CD14-positive monocyte (primary cell): ENCODE measurements at regions not wholly inside any gene's neighbourhood (a gene's known extent, or its start where the extent isn't known, plus 50 kb on each side); places are given as distances from the start of the nearest gene placed in this dataset.

Experiments used
- DNase-seq, 3 donors: peaks; one replicate each; pipeline ENCODE4 v3.0.0-alpha.2; 2011 to 2022
- H2AFZ ChIP-seq: 2 replicates; pipeline ENCODE4 v1.6.0; 2012; ENCODE audit warnings: mild to moderate bottlenecking, low read depth, low read length, inconsistent platforms; ENCODE audit not compliant: insufficient read depth, poor library complexity, severe bottlenecking
- H3K27ac ChIP-seq, 2 donors: 1 replicate in 1 of 2; 2 replicates in 1 of 2; pipeline ENCODE4 v1.5.1; 2012 to 2013; ENCODE audit warnings: low read length in 2 of 2, control low read depth in 1 of 2, inconsistent platforms in 1 of 2, low read depth in 1 of 2, mild to moderate bottlenecking in 1 of 2
- H3K27me3 ChIP-seq, 2 donors: one replicate each; pipeline versions ENCODE4 v1.6.0 to v1.6.1; 2011 to 2013; ENCODE audit warnings: low read length in 2 of 2; ENCODE audit not compliant: control insufficient read depth in 2 of 2, insufficient read depth in 2 of 2
- H3K36me3 ChIP-seq, 2 donors: replicated peaks in 1 of 2; 1 replicate in 1 of 2; 2 replicates in 1 of 2; pipeline versions ENCODE4 v1.5.1 to v1.6.1; 2012 to 2013; ENCODE audit warnings: low read length in 2 of 2, control low read depth in 1 of 2, inconsistent platforms in 1 of 2, mild to moderate bottlenecking in 1 of 2; ENCODE audit not compliant: insufficient read depth in 2 of 2, control insufficient read depth in 1 of 2
- H3K4me1 ChIP-seq, 2 donors: 1 replicate in 1 of 2; 2 replicates in 1 of 2; pipeline versions ENCODE4 v1.5.1 to v1.6.1; 2012 to 2013; ENCODE audit warnings: low read length in 2 of 2, control low read depth in 1 of 2, inconsistent platforms in 1 of 2, mild to moderate bottlenecking in 1 of 2, moderate library complexity in 1 of 2; ENCODE audit not compliant: insufficient read depth in 2 of 2, control insufficient read depth in 1 of 2
- H3K4me2 ChIP-seq: replicated peaks from 2 replicates; pipeline ENCODE3; 2012; ENCODE audit warnings: low read length, moderate library complexity, mild to moderate bottlenecking; ENCODE audit not compliant: poor library complexity, severe bottlenecking; ENCODE audit errors: extremely low read depth
- H3K4me3 ChIP-seq, 3 experiments: fragments of 200-600 bp in 1 of 3; sonication (generic) in 1 of 3; replicated peaks in 1 of 3; 1 replicate in 2 of 3; 2 replicates in 1 of 3; pipeline ENCODE4 v1.5.1; 2011 to 2013; ENCODE audit warnings: low read length in 3 of 3, mild to moderate bottlenecking in 3 of 3, control low read depth in 2 of 3, low read depth in 2 of 3, inconsistent platforms in 1 of 3, moderate library complexity in 1 of 3
- H3K79me2 ChIP-seq: 2 replicates; pipeline ENCODE4 v1.6.0; 2012; ENCODE audit warnings: mild to moderate bottlenecking, control low read depth, inconsistent platforms, low read length, moderate library complexity; ENCODE audit not compliant: insufficient read depth
- H3K9ac ChIP-seq: 2 replicates; pipeline ENCODE4 v1.6.0; 2017; ENCODE audit warnings: low read length, mild to moderate bottlenecking; ENCODE audit not compliant: insufficient read depth, poor library complexity, severe bottlenecking
- H3K9me3 ChIP-seq, 2 donors: replicated peaks in 1 of 2; 1 replicate in 1 of 2; 2 replicates in 1 of 2; pipeline versions ENCODE4 v1.5.1 to v1.6.1; 2012 to 2013; ENCODE audit warnings: low read length in 2 of 2, control low read depth in 1 of 2; ENCODE audit not compliant: control insufficient read depth in 1 of 2, insufficient read depth in 1 of 2
- H4K20me1 ChIP-seq: 2 replicates; pipeline ENCODE4 v1.6.0; 2012; ENCODE audit warnings: mild to moderate bottlenecking, low read length, control low read depth, moderate library complexity; ENCODE audit not compliant: insufficient read depth
- H3K27ac Mint-ChIP-seq, 7 donors: one replicate each; pipeline ENCODE4 v1.8.0; 2020; ENCODE audit warnings: mild to moderate bottlenecking in 7 of 7, mixed read lengths in 7 of 7, moderate library complexity in 6 of 7, inconsistent platforms in 2 of 7
- H3K27me3 Mint-ChIP-seq, 3 donors: one replicate each; pipeline ENCODE4 v1.8.0; 2021 to 2022; ENCODE audit warnings: low read depth in 3 of 3, mild to moderate bottlenecking in 3 of 3, mixed read lengths in 3 of 3, moderate library complexity in 3 of 3, inconsistent platforms in 1 of 3
- H3K36me3 Mint-ChIP-seq, 2 donors: one replicate each; pipeline ENCODE4 v1.8.0; 2020; ENCODE audit warnings: mixed read lengths in 2 of 2, inconsistent platforms in 1 of 2, mild to moderate bottlenecking in 1 of 2
- H3K4me1 Mint-ChIP-seq: one replicate; pipeline ENCODE4 v1.8.0; 2020; ENCODE audit warnings: mild to moderate bottlenecking, mixed read lengths
- H3K4me3 Mint-ChIP-seq, 2 donors: one replicate each; pipeline ENCODE4 v1.8.0; 2020; ENCODE audit warnings: mild to moderate bottlenecking in 2 of 2, mixed read lengths in 2 of 2, moderate library complexity in 1 of 2
- H3K9me3 Mint-ChIP-seq, 7 donors: one replicate each; pipeline ENCODE4 v1.8.0; 2020 to 2022; ENCODE audit warnings: mixed read lengths in 7 of 7, mild to moderate bottlenecking in 6 of 7, moderate library complexity in 6 of 7, inconsistent platforms in 2 of 7
- WGBS: methylation state at CpG from one replicate; pipeline ENCODE4 v1.1.5; 2013; ENCODE audit warnings: missing lambda C conversion rate; ENCODE audit not compliant: insufficient coverage; 5-methylcytosine and 5-hydroxymethylcytosine counted together
- intact Hi-C, 2 donors: fragments of 100-400 bp; cut with micrococcal nuclease; formaldehyde crosslinking; loops; one replicate each; pipeline versions ENCODE4 v1.15.0 to v1.15.1; 2023
- TF ChIP-seq, protein P1 (sequence below): fragments of 200-600 bp; IDR thresholded peaks from one replicate; pipeline ENCODE4 v1.8.0; 2022; ENCODE audit warnings: antibody characterized with exemption, mild to moderate bottlenecking

DNA sequence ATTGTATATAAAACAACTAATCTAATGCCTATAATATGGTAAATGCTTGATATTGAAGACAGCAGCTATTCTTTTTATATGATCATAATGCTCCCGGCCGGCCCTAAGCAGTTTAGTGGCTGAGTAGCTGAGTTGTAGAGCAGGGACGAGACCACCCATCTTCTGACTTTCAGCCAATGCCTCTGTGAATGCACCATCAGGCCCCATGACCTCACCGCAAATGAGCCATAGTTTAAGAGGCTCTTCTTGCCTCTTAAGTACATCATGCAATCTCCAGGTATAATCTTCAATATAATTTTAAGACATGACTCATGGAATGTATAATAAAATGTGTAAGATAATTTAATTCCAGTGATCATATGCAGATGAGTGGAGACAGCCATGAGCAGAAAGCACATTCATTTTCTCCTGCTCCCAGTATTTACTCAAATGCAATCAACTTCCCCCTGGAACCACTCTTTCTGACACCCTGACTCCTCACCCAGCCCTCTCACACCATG, 78.9 kb upstream of the SNX9 start:
- Mint-ChIP-seq H3K4me1 (no peaks in the 10 kb centered on the region), H3K27me3 (peaks cover 2 to 4% (median 4%) of the 10 kb centered on the region in 3 donors), H3K27ac (no peak overlapping the region), H3K9me3 (peaks cover 0 to 4% (median 0%) of the 10 kb centered on the region in 7 donors), H3K4me3 (no peak overlapping the region), H3K36me3 (no peaks in the 10 kb centered on the region)
- no peaks in the 10 kb centered on the region for H3K27me3 ChIP-seq
- H4K20me1 ChIP-seq, result no peaks in the 10 kb centered on the region
- WGBS, result no CpG with 5 or more reads among the region's 4 CpGs
- no peak overlapping the region for H3K27ac ChIP-seq
- H3K36me3 ChIP-seq, result no peaks in the 10 kb centered on the region
- intact Hi-C loops, result no loop called here
- H3K4me2 ChIP-seq, result no peak overlapping the region
- no peak for DNase-seq
- H3K9me3 ChIP-seq, result no peaks in the 10 kb centered on the region
- H3K4me1 ChIP-seq, result no peaks in the 10 kb centered on the region
- TF ChIP-seq, protein P1, sequence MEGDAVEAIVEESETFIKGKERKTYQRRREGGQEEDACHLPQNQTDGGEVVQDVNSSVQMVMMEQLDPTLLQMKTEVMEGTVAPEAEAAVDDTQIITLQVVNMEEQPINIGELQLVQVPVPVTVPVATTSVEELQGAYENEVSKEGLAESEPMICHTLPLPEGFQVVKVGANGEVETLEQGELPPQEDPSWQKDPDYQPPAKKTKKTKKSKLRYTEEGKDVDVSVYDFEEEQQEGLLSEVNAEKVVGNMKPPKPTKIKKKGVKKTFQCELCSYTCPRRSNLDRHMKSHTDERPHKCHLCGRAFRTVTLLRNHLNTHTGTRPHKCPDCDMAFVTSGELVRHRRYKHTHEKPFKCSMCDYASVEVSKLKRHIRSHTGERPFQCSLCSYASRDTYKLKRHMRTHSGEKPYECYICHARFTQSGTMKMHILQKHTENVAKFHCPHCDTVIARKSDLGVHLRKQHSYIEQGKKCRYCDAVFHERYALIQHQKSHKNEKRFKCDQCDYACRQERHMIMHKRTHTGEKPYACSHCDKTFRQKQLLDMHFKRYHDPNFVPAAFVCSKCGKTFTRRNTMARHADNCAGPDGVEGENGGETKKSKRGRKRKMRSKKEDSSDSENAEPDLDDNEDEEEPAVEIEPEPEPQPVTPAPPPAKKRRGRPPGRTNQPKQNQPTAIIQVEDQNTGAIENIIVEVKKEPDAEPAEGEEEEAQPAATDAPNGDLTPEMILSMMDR, result no peak
- no peak overlapping the region for H2AFZ ChIP-seq
- H3K4me3 ChIP-seq, result no peak overlapping the region
- no peak overlapping the region for H3K9ac ChIP-seq
- no peaks in the 10 kb centered on the region for H3K79me2 ChIP-seq

DNA sequence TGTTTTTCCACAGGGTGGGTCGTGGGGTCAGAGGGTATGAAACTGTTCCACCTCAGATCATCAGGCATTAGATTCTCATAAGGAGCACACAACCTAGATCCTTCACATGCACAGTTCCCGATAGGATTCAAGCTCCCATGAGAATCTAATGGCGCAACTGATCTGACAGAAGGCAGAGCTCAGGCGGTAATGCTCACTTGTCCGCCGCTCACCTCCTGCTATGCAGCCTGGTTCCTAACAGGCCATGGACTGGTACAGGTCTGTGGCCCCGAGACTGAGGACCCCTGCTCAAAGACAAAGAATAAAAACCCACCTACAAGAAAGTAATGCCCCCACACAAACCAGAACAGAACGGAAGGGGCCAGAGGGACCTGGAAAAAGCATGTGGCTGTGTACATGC, 76.1 kb upstream of the SNX9 start:
- Histone ChIP-seq H2AFZ (no peak overlapping the region), H3K36me3 (no peaks in the 10 kb centered on the region), H3K4me3 (no peak overlapping the region), H3K27ac (no peak overlapping the region), H3K9me3 (peaks cover 0 to 2% of the 10 kb centered on the region in 2 donors), H3K79me2 (no peaks in the 10 kb centered on the region), H3K9ac (no peak overlapping the region), H3K4me2 (no peak overlapping the region), H3K4me1 (no peaks in the 10 kb centered on the region), H3K27me3 (no peaks in the 10 kb centered on the region), H4K20me1 (no peaks in the 10 kb centered on the region)
- TF ChIP-seq, protein P1, result no peak
- no peaks in the 10 kb centered on the region for H3K4me1 Mint-ChIP-seq
- no peak overlapping the region for H3K4me3 Mint-ChIP-seq
- intact Hi-C loops, result no loop called here
- WGBS, result 96% methylated on average over 5 of the region's 8 CpGs
- no peak overlapping the region for H3K27ac Mint-ChIP-seq
- peaks cover 0 to 6% (median 2%) of the 10 kb centered on the region in 3 donors for H3K27me3 Mint-ChIP-seq
- H3K36me3 Mint-ChIP-seq, result no peaks in the 10 kb centered on the region
- peaks cover 2 to 15% (median 9%) of the 10 kb centered on the region in 7 donors for H3K9me3 Mint-ChIP-seq
- DNase-seq, result no peak
